ENCODE measurements at regions not wholly inside any gene's neighbourhood (a gene's known extent, or its start where the extent isn't known, plus 50 kb on each side); places are given as distances from the start of the nearest gene placed in this dataset.

DNA sequence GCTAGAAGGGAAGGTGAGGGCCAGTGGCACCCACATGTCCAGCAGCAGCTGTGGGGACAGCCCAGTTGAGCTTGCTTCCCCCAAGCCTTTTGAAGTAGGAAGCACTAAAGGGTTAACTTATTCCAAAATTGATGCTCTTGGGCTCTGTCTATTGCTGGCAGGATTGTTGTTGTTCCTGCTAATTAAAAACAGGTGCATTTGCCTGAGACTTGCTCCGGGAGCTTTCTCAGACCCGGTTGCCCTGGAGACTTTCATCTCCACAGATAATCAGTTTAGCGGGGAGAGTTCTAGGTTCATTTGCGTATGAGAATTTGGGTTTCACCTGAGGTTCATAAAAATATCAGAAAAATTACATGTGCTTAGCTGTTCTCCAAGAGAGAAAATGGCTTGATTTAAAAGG lies 277.3 kb downstream of the LRATD1 start:
- intact Hi-C loops (cut with micrococcal nuclease; ENCODE audit: unreplicated experiment): loop anchor here (10.0 kb wide), 1 partner anchor 1715 kb away; no protein-coding TSS in a partner anchor
- no peak for TF ChIP-seq KDM1A (IDR thresholded peaks at IDR 0.05; ENCODE audit: borderline replicate concordance)
- TF ChIP-seq E2F8 (IDR thresholded peaks at IDR 0.05; ENCODE audit: low read depth, partially characterized antibody): no peak
- TF ChIP-seq POLR2A (IDR thresholded peaks at IDR 0.05; ENCODE audit: low read depth, low read length): no peak
- TF ChIP-seq ZBTB33 (IDR thresholded peaks at IDR 0.05): no peak
- no peak for TF ChIP-seq RELA (IDR thresholded peaks at IDR 0.05; ENCODE audit: borderline replicate concordance, partially characterized antibody)
- TF ChIP-seq SRF (IDR thresholded peaks at IDR 0.05; ENCODE audit: low read depth in 2 of 2, low read length in 2 of 2): no peak
- TF ChIP-seq ZBTB11 (CRISPR knock-in tag; IDR thresholded peaks at IDR 0.05): no peak
- TF ChIP-seq STAT1 (conservative IDR thresholded peaks at IDR 0.05): no peak
- no peak for TF ChIP-seq NFIC (IDR thresholded peaks at IDR 0.05; ENCODE audit: low read depth, low read length)
- no peak for TF ChIP-seq E2F4 (IDR thresholded peaks at IDR 0.05; ENCODE audit: low read depth, low read length)
- no peak for TF ChIP-seq EED (IDR thresholded peaks at IDR 0.05; ENCODE audit: low read depth)
- TF ChIP-seq SPI1 (IDR thresholded peaks at IDR 0.05; ENCODE audit: borderline replicate concordance, insufficient read depth, low read depth, low read length): no peak
- TF ChIP-seq SMARCA5 (IDR thresholded peaks at IDR 0.05): no peak
- TF ChIP-seq ASH2L (IDR thresholded peaks at IDR 0.05; ENCODE audit: borderline replicate concordance, low read depth): no peak

More for the DNA sequence above, 277.3 kb downstream of the LRATD1 start:
- no TSS peak for BruUV-seq (replicated peaks)
- H3K27me3 ChIP-seq (replicated peaks in 1 of 2; ENCODE audit: control insufficient read depth in 2 of 2, insufficient read depth in 2 of 2, low read length in 1 of 2): no peaks in the 10 kb centered on the region
- H3K79me2 ChIP-seq (ENCODE audit: control insufficient read depth, insufficient read depth, low read length): no peaks in the 10 kb centered on the region
- H3K4me3 ChIP-seq: no peak overlapping the region
- H4K20me1 ChIP-seq (ENCODE audit: control insufficient read depth, insufficient read depth): no peaks in the 10 kb centered on the region
- SMC1A ChIA-PET (ENCODE audit: uncharacterized antibody, unreplicated experiment): no interaction called here
- no peak overlapping the region for H2AFZ ChIP-seq (ENCODE audit: control insufficient read depth, low read depth, low read length)
- H3K9me3 ChIP-seq (replicated peaks; ENCODE audit: control insufficient read depth, insufficient read depth, low read length): no peaks in the 10 kb centered on the region
- WGBS (ENCODE audit: insufficient coverage, insufficient replicate concordance, low lambda C conversion rate, missing lambda C conversion rate): 85% methylated on average over 4 of the region's 4 CpGs
- ATAC-seq (no peak), DNase-seq (ENCODE audit: low read depth, low spot score) (no peak), FAIRE-seq (no peak)
- no peak overlapping the region for H3K9ac ChIP-seq (ENCODE audit: control insufficient read depth, insufficient read depth, low read length)
- H3K27ac ChIP-seq (ENCODE audit: control insufficient read depth, insufficient read depth): no peak overlapping the region
- CTCF ChIA-PET: interaction anchor here (1.2 kb wide), 1 partner anchor 667 kb away, joined by 3 read pairs; no protein-coding TSS in a partner anchor
- no peak overlapping the region for H3K4me2 ChIP-seq (ENCODE audit: control insufficient read depth, insufficient read depth)
- RAD21 ChIA-PET (ENCODE audit: unreplicated experiment): no interaction called here
- no peaks in the 10 kb centered on the region for H3K36me3 ChIP-seq (ENCODE audit: control insufficient read depth in 2 of 2, insufficient read depth in 2 of 2, low read length in 1 of 2)
- in situ Hi-C loops (cut with MboI): loop anchor here (10.0 kb wide), 1 partner anchor 1855 kb away; no protein-coding TSS in a partner anchor
- H3K4me1 ChIP-seq (ENCODE audit: control insufficient read depth, insufficient read depth, low read length): no peaks in the 10 kb centered on the region
- POLR2A ChIA-PET: no interaction called here

Data from GM12878 (cell line).